Endothelial cell of umbilical vein (primary cell): ENCODE measurements at regions not wholly inside any gene's neighbourhood (a gene's known extent, or its start where the extent isn't known, plus 50 kb on each side); places are given as distances from the start of the nearest gene placed in this dataset.

Source experiments
- BruUV-seq: library from RNA; stranded (reverse); fragments of 400-500 nt; replicated peaks from 2 replicates; lab custom pipeline; 2021; lab: Mats Ljungman, UMichigan
- CTCF ChIA-PET: fragments of 300-600, 350-600 bp; sonication (Branson Sonifier 250); formaldehyde crosslinking; loops from one replicate; lab custom pipeline; 2021; ENCODE audit warnings: antibody characterized with exemption, inconsistent platforms; lab: Charles Lee
- POLR2A ChIA-PET: fragments of 300-600, 350-600 bp; sonication (Branson Sonifier 250); formaldehyde crosslinking; loops from one replicate; lab custom pipeline; 2021; ENCODE audit warnings: antibody characterized with exemption, inconsistent platforms; lab: Charles Lee
- DNase-seq: peaks from one replicate; pipeline ENCODE4 v3.0.0-alpha.2; 2011; ENCODE audit warnings: low read depth, low spot score
- FAIRE-seq: peaks from 2 replicates; lab custom pipeline; 2011; peaks lifted over from hg19 to GRCh38; lab: Jason Lieb, UNC
- H2AFZ ChIP-seq: 2 replicates; pipeline ENCODE4 v1.6.0; 2012; ENCODE audit warnings: low read depth, low read length, control low read depth, inconsistent platforms
- H3K27ac ChIP-seq: 2 replicates; pipeline ENCODE4 v1.5.1; 2011; ENCODE audit warnings: low read depth, mild to moderate bottlenecking, control low read depth, low read length, moderate library complexity; ENCODE audit not compliant: insufficient read depth
- H3K27me3 ChIP-seq, 2 experiments: 2 replicates each; pipeline versions ENCODE4 v1.6.0 to v1.6.1; 2011; ENCODE audit warnings: low read length in 2 of 2, mixed read lengths in 1 of 2; ENCODE audit not compliant: control insufficient read depth in 2 of 2, insufficient read depth in 2 of 2
- H3K36me3 ChIP-seq, 2 experiments: 2 replicates in 1 of 2; 3 replicates in 1 of 2; pipeline ENCODE4 v1.5.1; 2011; ENCODE audit warnings: low read length in 2 of 2, mild to moderate bottlenecking in 1 of 2, moderate library complexity in 1 of 2; ENCODE audit not compliant: control insufficient read depth in 2 of 2, insufficient read depth in 2 of 2; ENCODE audit errors: extremely low read depth in 1 of 2
- H3K4me1 ChIP-seq: 3 replicates; pipeline ENCODE4 v1.5.1; 2011; ENCODE audit warnings: mild to moderate bottlenecking, low read length; ENCODE audit not compliant: control insufficient read depth, insufficient read depth; ENCODE audit errors: extremely low read depth
- H3K4me2 ChIP-seq: 2 replicates; pipeline ENCODE4 v1.6.1; 2011; ENCODE audit warnings: low read length, control low read depth, mixed read lengths; ENCODE audit not compliant: insufficient read depth
- H3K4me3 ChIP-seq, 3 experiments: fragments of 200-600 bp in 1 of 3; sonication (generic), shearing (Covaris generic) in 1 of 3; replicated peaks in 1 of 3; 2 replicates each; pipeline ENCODE4 v1.5.1; 2011 to 2016; ENCODE audit warnings: control low read depth in 3 of 3, low read length in 3 of 3, mild to moderate bottlenecking in 2 of 3, inconsistent platforms in 1 of 3, low read depth in 1 of 3, moderate library complexity in 1 of 3; ENCODE audit not compliant: insufficient read depth in 1 of 3
- H3K79me2 ChIP-seq: 2 replicates; pipeline ENCODE4 v1.6.0; 2012; ENCODE audit warnings: low read length, inconsistent platforms; ENCODE audit not compliant: control insufficient read depth, insufficient read depth
- H3K9ac ChIP-seq: replicated peaks from 2 replicates; pipeline ENCODE3; 2011; ENCODE audit warnings: low read length, control low read depth; ENCODE audit not compliant: insufficient read depth; ENCODE audit errors: extremely low read depth
- H3K9me1 ChIP-seq: replicated peaks from 3 replicates; pipeline ENCODE4 v1.6.0; 2011; ENCODE audit warnings: mild to moderate bottlenecking, low read length; ENCODE audit not compliant: control insufficient read depth, insufficient read depth; ENCODE audit errors: extremely low read depth
- H3K9me3 ChIP-seq: replicated peaks from 2 replicates; pipeline ENCODE4 v1.5.1; 2012; ENCODE audit warnings: low read length, inconsistent platforms; ENCODE audit not compliant: control insufficient read depth, insufficient read depth
- H4K20me1 ChIP-seq: replicated peaks from 2 replicates; pipeline ENCODE3; 2011; ENCODE audit warnings: mild to moderate bottlenecking, low read length; ENCODE audit not compliant: control insufficient read depth, insufficient read depth; ENCODE audit errors: extremely low read depth
- CTCF ChIP-seq, 2 donors: IDR thresholded peaks; 1 replicate in 1 of 2; 2 replicates in 1 of 2; pipeline ENCODE4 v1.5.1; 2011; ENCODE audit warnings: low read length in 2 of 2, mild to moderate bottlenecking in 2 of 2, moderate library complexity in 2 of 2, control low read depth in 1 of 2, inconsistent platforms in 1 of 2, low read depth in 1 of 2; ENCODE audit not compliant: insufficient read depth in 1 of 2; ENCODE audit errors: extremely low read depth in 1 of 2
- EZH2 ChIP-seq: IDR thresholded peaks from 2 replicates; pipeline ENCODE4 v1.6.1; 2012; ENCODE audit warnings: borderline replicate concordance, low read depth, mild to moderate bottlenecking, moderate library complexity, low read length, inconsistent platforms; ENCODE audit not compliant: severe bottlenecking
- GATA2 ChIP-seq: IDR thresholded peaks from 2 replicates; pipeline ENCODE4 v1.7.0; 2011; ENCODE audit warnings: low read depth, mild to moderate bottlenecking, moderate library complexity, mixed read lengths, low read length; ENCODE audit not compliant: insufficient read length, insufficient read depth
- JUN ChIP-seq: IDR thresholded peaks from 2 replicates; pipeline ENCODE4 v1.6.1; 2011; ENCODE audit warnings: borderline replicate concordance, low read depth; ENCODE audit not compliant: insufficient read length, insufficient read depth
- MAX ChIP-seq: IDR thresholded peaks from 2 replicates; pipeline ENCODE4 v1.6.1; 2011; ENCODE audit not compliant: insufficient read depth, insufficient read length
- MYC ChIP-seq: IDR thresholded peaks from one replicate; pipeline ENCODE4 v1.6.1; 2011; ENCODE audit warnings: mild to moderate bottlenecking, low read depth, low read length
- POLR2A ChIP-seq: IDR thresholded peaks from 2 replicates; pipeline ENCODE4 v1.6.1; 2012; ENCODE audit warnings: low read depth, mild to moderate bottlenecking, control low read depth, low read length
- dilution Hi-C: fragments of 300-500 bp; cut with MboI; formaldehyde crosslinking; loops from one replicate; pipeline ENCODE4 v1.15.0; 2019; ENCODE audit warnings: low sequenced_read_pairs; ENCODE audit not compliant: extremely low pct_ligation_motif_present
- intact Hi-C: fragments of 100-400 bp; cut with micrococcal nuclease; formaldehyde crosslinking; loops from one replicate; pipeline ENCODE4 v1.10.0; 2022

GRCh38 chr2:118614841-118615271 lies 232.6 kb downstream of the EN1 start:
- H2AFZ ChIP-seq, result no peak overlapping the region
- no peaks in the 10 kb centered on the region for H4K20me1 ChIP-seq
- no TSS peak for BruUV-seq
- H3K79me2 ChIP-seq, result no peaks in the 10 kb centered on the region
- ChIA-PET POLR2A (no interaction called here), CTCF (no interaction called here)
- H3K9me1 ChIP-seq, result no peaks in the 10 kb centered on the region
- TF ChIP-seq EZH2 (no peak), GATA2 (no peak), CTCF (IDR thresholded peaks at IDR 0.05; ENCODE audit: extremely low read depth in 1 of 2, insufficient read depth in 1 of 2, low read depth in 1 of 2, low read length in 2 of 2) (no peak), JUN (no peak)
- no peak overlapping the region for H3K4me2 ChIP-seq
- H3K27ac ChIP-seq, result no peak overlapping the region
- FAIRE-seq, result no peak
- H3K27me3 ChIP-seq, result no peaks in the 10 kb centered on the region
- intact Hi-C loops (no loop called here), dilution Hi-C loops (no loop called here)
- H3K4me3 ChIP-seq, result no peak overlapping the region
- no peaks in the 10 kb centered on the region for H3K36me3 ChIP-seq
- no peaks in the 10 kb centered on the region for H3K4me1 ChIP-seq
- no peak overlapping the region for H3K9ac ChIP-seq
- no peak for DNase-seq
- no peaks in the 10 kb centered on the region for H3K9me3 ChIP-seq

- BruUV-seq, result no TSS peak
- intact Hi-C loops (no loop called here), dilution Hi-C loops (no loop called here)
- no peaks in the 10 kb centered on the region for H3K36me3 ChIP-seq
- no peak overlapping the region for H3K4me2 ChIP-seq
- no peaks in the 10 kb centered on the region for H3K9me1 ChIP-seq
- no peaks in the 10 kb centered on the region for H3K4me1 ChIP-seq
- H3K79me2 ChIP-seq, result no peaks in the 10 kb centered on the region
- no peaks in the 10 kb centered on the region for H4K20me1 ChIP-seq
- CTCF ChIA-PET, result no interaction called here
- H2AFZ ChIP-seq, result no peak overlapping the region
- no peaks in the 10 kb centered on the region for H3K9me3 ChIP-seq
- TF ChIP-seq CTCF (IDR thresholded peaks at IDR 0.05; ENCODE audit: extremely low read depth in 1 of 2, insufficient read depth in 1 of 2, low read depth in 1 of 2, low read length in 2 of 2) (no peak), JUN (no peak), MAX (no peak), EZH2 (no peak), POLR2A (no peak), MYC (no peak)
- H3K4me3 ChIP-seq, result no peak overlapping the region
- H3K27me3 ChIP-seq, result no peaks in the 10 kb centered on the region
- DNase-seq, result no peak
- POLR2A ChIA-PET, result no interaction called here
- no peak overlapping the region for H3K9ac ChIP-seq
- no peak overlapping the region for H3K27ac ChIP-seq
- no peak for FAIRE-seq
These were observed 233.7 kb downstream of the EN1 start for GRCh38 chr2:118613737-118614136.
